Tibial nerve (tissue), 4 donors: ENCODE measurements at regions not wholly inside any gene's neighbourhood (a gene's known extent, or its start where the extent isn't known, plus 50 kb on each side); places are given as distances from the start of the nearest gene placed in this dataset.

Experiments
- DNase-seq, 2 donors: peaks; one replicate each; pipeline ENCODE4 v3.0.0-alpha.2; 2019; ENCODE audit warnings: low spot score in 2 of 2
- H3K27ac ChIP-seq, 4 donors: fragments of 200-600 bp; sonication (generic) in 3 of 4; one replicate each; pipeline ENCODE4 v1.5.1; 2017 to 2019; ENCODE audit warnings: mild to moderate bottlenecking in 1 of 4
- H3K27me3 ChIP-seq, 2 donors: fragments of 200-600 bp; sonication (generic) in 1 of 2; one replicate each; pipeline versions ENCODE4 v1.5.1 to v1.6.0; 2017 to 2019
- H3K36me3 ChIP-seq, 3 donors: fragments of 200-600 bp; sonication (generic); one replicate each; pipeline ENCODE4 v1.5.1; 2018 to 2019
- H3K4me1 ChIP-seq, 4 donors: fragments of 200-600 bp; sonication (generic) in 3 of 4; one replicate each; pipeline ENCODE4 v1.5.1; 2017 to 2019
- H3K4me3 ChIP-seq, 4 donors: fragments of 200-600 bp; sonication (generic) in 3 of 4; one replicate each; pipeline ENCODE4 v1.5.1; 2017 to 2019; ENCODE audit warnings: mild to moderate bottlenecking in 1 of 4, moderate library complexity in 1 of 4
- H3K9me3 ChIP-seq, 4 donors: fragments of 200-600 bp; sonication (generic) in 3 of 4; one replicate each; pipeline ENCODE4 v1.5.1; 2017 to 2019
- CTCF ChIP-seq, 5 experiments: fragments of 200-600 bp in 3 of 5; fragments of 450-650 bp in 2 of 5; sonication (generic) in 3 of 5; IDR thresholded peaks; one replicate each; pipeline ENCODE4 v1.5.1; 2016 to 2019; ENCODE audit warnings: antibody characterized with exemption in 5 of 5, mild to moderate bottlenecking in 3 of 5, moderate library complexity in 2 of 5
- EP300 ChIP-seq, 2 donors: sonication (generic); formaldehyde crosslinking; IDR thresholded peaks; one replicate each; pipeline ENCODE4 v1.6.1; 2017; ENCODE audit warnings: antibody characterized with exemption in 2 of 2, mild to moderate bottlenecking in 1 of 2
- POLR2A ChIP-seq, 2 donors: fragments of 450-650 bp; IDR thresholded peaks; one replicate each; pipeline ENCODE4 v1.6.1; 2017; ENCODE audit warnings: antibody characterized with exemption in 2 of 2, mild to moderate bottlenecking in 2 of 2, moderate library complexity in 2 of 2
- WGBS, 2 donors: methylation state at CpG; one replicate each; pipeline ENCODE4 v1.1.5; 2018; 5-methylcytosine and 5-hydroxymethylcytosine counted together

GRCh38 chr3:156763931-156764720 lies 62.0 kb upstream of the LEKR1 start:
- H3K4me1 ChIP-seq: peaks cover 0 to 5% (median 1%) of the 10 kb centered on the region in 4 donors
- no peaks in the 10 kb centered on the region for H3K27me3 ChIP-seq
- no peaks in the 10 kb centered on the region for H3K36me3 ChIP-seq
- no peak for TF ChIP-seq CTCF (IDR thresholded peaks at IDR 0.05)
- no peak for TF ChIP-seq POLR2A (IDR thresholded peaks at IDR 0.05)
- no peak for TF ChIP-seq EP300 (IDR thresholded peaks at IDR 0.05)
- no peak overlapping the region for H3K27ac ChIP-seq
- H3K4me3 ChIP-seq: no peak overlapping the region
- no peaks in the 10 kb centered on the region for H3K9me3 ChIP-seq
- DNase-seq: no peak
- WGBS, 2 donors: 90 to 91% methylated on average over 12 of the region's 12 CpGs

- Histone ChIP-seq H3K9me3 (no peaks in the 10 kb centered on the region), H3K4me3 (no peak overlapping the region), H3K4me1 (peaks cover 0 to 5% (median 1%) of the 10 kb centered on the region in 4 donors), H3K36me3 (no peaks in the 10 kb centered on the region), H3K27ac (no peak overlapping the region), H3K27me3 (no peaks in the 10 kb centered on the region)
- 54 to 64% methylated on average over 1 of the region's 1 CpG for WGBS, 2 donors
- no peak for TF ChIP-seq POLR2A (IDR thresholded peaks at IDR 0.05)
- TF ChIP-seq CTCF (IDR thresholded peaks at IDR 0.05): no peak
- TF ChIP-seq EP300 (IDR thresholded peaks at IDR 0.05): no peak
- no peak for DNase-seq
Observed at GRCh38 chr3:156764751-156765150, 61.4 kb upstream of the LEKR1 start.

- H3K27ac ChIP-seq: no peak overlapping the region
- H3K36me3 ChIP-seq: no peaks in the 10 kb centered on the region
- no peaks in the 10 kb centered on the region for H3K9me3 ChIP-seq
- TF ChIP-seq EP300 (IDR thresholded peaks at IDR 0.05) (no peak), POLR2A (IDR thresholded peaks at IDR 0.05) (no peak), CTCF (IDR thresholded peaks at IDR 0.05) (no peak)
- WGBS, 2 donors: 96 to 97% methylated on average over 3 of the region's 3 CpGs
- H3K27me3 ChIP-seq: no peaks in the 10 kb centered on the region
- DNase-seq: no peak
- H3K4me3 ChIP-seq: no peak overlapping the region
- H3K4me1 ChIP-seq: peaks cover 0 to 7% (median 0%) of the 10 kb centered on the region in 4 donors
Observed at GRCh38 chr3:156768390-156768789, 57.8 kb upstream of the LEKR1 start.

- whole genome bisulfite sequencing, 2 donors: 68 to 69% methylated on average over 3 of the region's 3 CpGs
- H3K4me1 ChIP-seq: peaks cover 0 to 9% (median 0%) of the 10 kb centered on the region in 4 donors
- H3K36me3 ChIP-seq: no peaks in the 10 kb centered on the region
- H3K27ac ChIP-seq: no peak overlapping the region
- DNase-seq: no peak
- H3K27me3 ChIP-seq: no peaks in the 10 kb centered on the region
- H3K4me3 ChIP-seq: no peak overlapping the region
- TF ChIP-seq CTCF (IDR thresholded peaks at IDR 0.05) (no peak), POLR2A (IDR thresholded peaks at IDR 0.05) (no peak), EP300 (IDR thresholded peaks at IDR 0.05) (no peak)
- no peaks in the 10 kb centered on the region for H3K9me3 ChIP-seq
Observed at GRCh38 chr3:156769721-156770654, 56.2 kb upstream of the LEKR1 start.
